GM20431 (cell line): ENCODE measurements at regions not wholly inside any gene's neighbourhood (a gene's known extent, or its start where the extent isn't known, plus 50 kb on each side); places are given as distances from the start of the nearest gene placed in this dataset.
"Not testable (repeated sequence)": the region's sequence is repeated elsewhere in the genome, so short reads cannot be mapped to it uniquely, and the experiment has no call there.

Experiments used
- in situ Hi-C: fragments of 300-500 bp; cut with MseI, MboI; formaldehyde crosslinking; loops from one replicate; pipeline ENCODE4 v1.15.0; 2020; ENCODE audit warnings: low sequenced_read_pairs; ENCODE audit not compliant: unreplicated experiment

- in situ Hi-C loops: no loop called here
These were observed 196.7 kb upstream of the ADRA1D start for GRCh38 chr20:4445784-4446183.

DNA sequence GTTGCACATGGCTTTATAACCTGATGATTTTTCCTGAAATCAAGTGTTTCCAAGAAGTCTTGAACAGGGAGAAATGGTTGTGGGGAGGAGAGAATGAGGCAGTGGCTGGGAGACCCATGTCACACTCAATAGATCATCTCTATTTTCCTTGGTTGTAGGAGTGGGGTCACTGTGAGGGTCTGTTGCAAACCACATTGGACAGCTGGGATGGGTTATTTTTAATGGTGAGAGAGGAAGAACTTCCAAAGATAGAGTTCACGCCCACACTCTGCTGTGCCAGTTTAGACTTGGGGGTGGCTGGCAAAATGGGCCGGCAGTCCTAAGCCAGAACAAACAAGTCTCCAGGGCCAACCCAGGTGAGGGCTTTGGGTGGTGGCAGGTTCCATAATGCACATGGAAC is 196.2 kb upstream of the ADRA1D start:
- in situ Hi-C loops: no loop called here

- in situ Hi-C loops: no loop called here
These were observed 195.3 kb upstream of the ADRA1D start for GRCh38 chr20:4444404-4444803.

DNA sequence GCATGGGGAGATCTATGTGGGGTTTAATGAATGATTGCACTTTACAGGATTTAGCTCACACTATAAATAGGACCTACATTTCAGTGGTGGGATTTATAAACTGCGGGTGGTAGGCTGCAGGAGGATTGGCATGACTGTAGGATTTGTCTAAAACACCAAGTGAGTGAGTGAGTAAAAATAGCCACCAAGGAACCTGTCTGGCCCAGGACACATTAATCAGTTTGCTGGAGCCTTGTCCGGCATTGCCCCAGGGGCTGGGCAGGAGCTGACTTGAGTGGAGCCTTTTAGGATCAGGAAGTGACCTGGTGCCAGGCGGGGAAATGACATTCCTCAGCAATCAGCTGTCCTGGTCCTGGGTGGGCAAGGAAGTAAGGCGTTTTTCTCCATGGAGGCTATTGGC is 193.9 kb upstream of the ADRA1D start:
- in situ Hi-C loops: no loop called here

- in situ Hi-C loops: no loop called here
These were observed 192.8 kb upstream of the ADRA1D start for GRCh38 chr20:4441871-4442270.

- in situ Hi-C loops: no loop called here
These were observed 192.1 kb upstream of the ADRA1D start for GRCh38 chr20:4441191-4441590.

DNA sequence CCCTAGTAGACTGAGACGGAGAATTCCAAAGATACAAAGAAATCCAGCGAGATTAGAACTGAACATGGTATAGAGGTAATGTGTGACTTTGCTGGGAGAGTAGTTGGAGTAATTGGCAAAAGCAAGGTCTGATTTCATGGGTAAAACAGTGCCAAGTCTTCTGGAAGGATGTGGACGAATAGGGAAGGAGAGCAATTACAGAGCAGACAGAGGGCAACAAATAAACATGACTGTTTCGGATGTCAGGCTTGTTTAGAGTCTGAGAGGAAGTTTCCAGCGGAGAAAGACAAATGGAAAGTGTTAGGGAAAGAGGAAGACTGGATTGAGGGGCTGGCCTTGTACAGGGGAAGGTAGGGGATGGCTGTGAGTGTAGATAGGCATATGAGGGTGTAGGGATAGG is 190.4 kb upstream of the ADRA1D start:
- in situ Hi-C loops: no loop called here

DNA sequence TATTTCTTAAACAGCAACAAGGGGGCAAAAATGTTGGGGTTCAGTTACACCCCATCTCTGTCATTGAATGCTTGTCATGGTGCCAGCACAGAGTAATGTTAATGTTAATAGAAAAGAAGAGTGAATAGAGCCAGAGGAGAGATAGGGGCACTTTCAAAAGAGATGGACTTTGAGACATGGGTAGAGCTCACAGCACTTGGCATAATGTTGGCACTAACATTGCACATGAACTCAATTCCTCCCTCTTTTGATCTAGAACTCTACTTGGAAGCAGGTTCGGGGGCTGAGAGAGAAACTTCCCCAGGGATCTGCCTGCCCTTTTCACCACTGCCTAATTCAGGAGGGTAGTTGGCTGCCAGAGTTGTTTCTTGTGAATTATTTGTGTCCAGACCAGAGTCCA is 188.0 kb upstream of the ADRA1D start:
- in situ Hi-C loops: no loop called here

DNA sequence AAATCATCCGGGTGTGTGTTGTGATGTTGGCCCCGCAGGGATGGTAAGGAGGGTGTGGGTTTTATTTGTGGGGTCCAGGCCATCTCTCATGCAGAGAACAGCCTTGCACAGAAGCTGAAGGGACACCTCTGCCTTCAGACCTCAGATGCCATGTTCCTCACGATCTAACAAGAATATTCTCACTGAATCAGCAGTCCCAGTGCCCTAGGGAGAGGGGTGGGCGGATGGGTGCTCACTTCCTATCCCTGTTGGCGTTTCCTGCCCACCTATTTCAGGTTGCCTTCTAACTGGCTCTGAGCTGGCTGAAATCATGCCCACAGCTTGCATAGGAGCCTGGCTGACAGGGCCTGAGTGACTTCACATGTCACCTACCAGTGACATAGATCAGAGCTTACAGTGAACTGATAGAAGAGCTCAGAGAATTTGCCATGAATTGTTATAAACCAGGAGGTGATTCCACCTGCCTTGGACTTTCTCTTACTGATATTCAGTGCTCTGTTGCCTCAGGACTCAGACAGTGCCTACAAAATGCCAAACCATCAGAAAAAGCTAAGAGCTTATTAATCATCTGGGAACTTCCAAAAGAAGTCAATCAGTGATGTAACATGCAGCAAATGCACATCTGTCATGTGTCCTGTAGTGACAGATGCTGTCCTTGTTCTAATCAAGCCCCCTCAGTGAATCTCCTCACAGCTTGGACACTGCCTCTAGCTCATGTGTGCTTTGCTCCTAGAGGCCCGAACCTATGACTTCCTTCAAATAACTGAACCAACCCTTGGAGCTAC is 186.8 kb upstream of the ADRA1D start:
- in situ Hi-C loops: no loop called here

GRCh38 chr20:4435225-4435624 is 186.1 kb upstream of the ADRA1D start:
- in situ Hi-C loops: no loop called here

DNA sequence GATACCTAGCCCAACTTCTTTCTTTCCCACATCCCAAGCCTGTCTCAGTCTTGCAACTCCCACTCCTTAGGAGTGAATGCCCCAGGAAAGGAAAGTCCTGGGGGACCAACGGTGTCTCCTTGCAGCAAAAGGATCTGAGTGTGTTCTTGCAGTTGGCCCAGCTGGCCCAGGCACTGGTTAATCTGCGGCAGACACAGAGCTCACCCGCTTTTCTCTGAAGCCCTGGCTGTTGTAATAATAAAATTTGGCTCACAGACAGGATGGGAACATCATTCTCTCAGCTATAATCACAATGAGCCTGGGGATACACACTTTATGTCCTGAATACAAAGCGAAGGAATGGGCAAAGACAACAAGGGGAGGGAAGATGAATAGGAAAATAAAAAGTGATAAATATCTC is 185.6 kb upstream of the ADRA1D start:
- in situ Hi-C loops: no loop called here

DNA sequence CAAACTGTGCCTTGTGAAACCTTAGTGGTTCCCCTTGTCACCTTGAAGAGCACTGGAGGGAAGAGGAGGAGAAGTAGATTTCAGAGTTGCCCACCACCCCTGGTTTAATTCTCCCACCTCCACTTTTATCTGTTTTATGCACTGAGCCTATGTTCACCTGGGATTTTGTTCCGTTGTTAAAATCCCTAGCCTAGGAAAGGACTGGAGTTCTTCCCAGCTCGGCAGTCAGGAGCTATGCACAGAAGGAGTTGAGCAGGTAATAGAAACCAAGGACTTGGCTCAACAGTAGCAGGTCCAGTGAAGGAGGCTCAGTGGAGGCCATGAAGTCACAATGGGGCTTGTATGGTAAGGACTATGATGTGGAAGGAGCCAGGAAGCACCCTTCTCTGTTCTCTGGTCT is 182.4 kb upstream of the ADRA1D start:
- in situ Hi-C loops: no loop called here

- in situ Hi-C loops: not testable (repeated sequence)
These were observed 181.7 kb upstream of the ADRA1D start for GRCh38 chr20:4430826-4431225.

- in situ Hi-C loops: no loop called here
These were observed 179.0 kb upstream of the ADRA1D start for GRCh38 chr20:4427940-4428586.

DNA sequence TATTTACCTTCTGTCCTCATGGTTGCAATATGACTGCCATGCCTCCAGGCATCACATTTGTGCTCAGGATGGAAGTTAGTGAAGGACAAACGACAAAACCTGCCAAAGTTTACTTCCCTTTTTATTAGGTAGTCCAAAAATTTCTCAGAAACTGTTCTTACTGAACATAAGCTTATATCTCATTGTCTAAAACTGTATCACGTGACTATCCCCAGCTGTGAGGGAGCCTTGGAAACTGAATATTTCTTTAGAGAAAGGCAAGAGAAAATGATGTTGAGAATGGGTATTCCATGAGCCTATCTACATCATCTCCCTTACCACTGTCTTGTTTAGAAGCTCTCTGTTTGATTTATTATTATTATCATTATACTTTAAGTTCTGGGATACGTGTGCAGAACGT is 169.1 kb upstream of the ADRA1D start:
- in situ Hi-C loops: no loop called here

- in situ Hi-C loops: no loop called here
These were observed 166.2 kb upstream of the ADRA1D start for GRCh38 chr20:4415281-4415680.

- in situ Hi-C loops: no loop called here
These were observed 164.4 kb upstream of the ADRA1D start for GRCh38 chr20:4413314-4414049.

GRCh38 chr20:4412216-4412615 is 163.1 kb upstream of the ADRA1D start:
- in situ Hi-C loops: no loop called here

DNA sequence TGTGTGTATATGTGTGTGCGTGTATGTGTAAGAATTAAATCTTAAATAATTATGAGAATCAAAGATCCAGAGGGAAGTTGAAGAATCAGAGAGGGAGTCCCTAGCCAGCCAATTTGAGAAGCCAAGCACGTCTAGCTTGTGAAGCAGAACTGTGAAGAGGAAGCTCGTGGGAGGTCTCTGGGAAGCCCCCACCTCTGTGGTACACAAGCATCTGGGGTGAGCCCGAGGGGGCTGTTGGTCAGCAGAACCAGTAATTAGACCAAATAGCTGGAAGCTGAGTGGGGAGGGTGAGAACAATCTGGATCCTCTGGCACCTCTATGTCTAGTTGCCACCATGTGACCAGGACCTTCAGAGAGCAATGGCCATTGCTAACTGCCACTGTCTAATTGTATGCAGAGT is 162.7 kb upstream of the ADRA1D start:
- in situ Hi-C loops: no loop called here

GRCh38 chr20:4406627-4407026 is 157.5 kb upstream of the ADRA1D start:
- in situ Hi-C loops: no loop called here

GRCh38 chr20:4401601-4402000 is 152.5 kb upstream of the ADRA1D start:
- in situ Hi-C loops: no loop called here
